GM12878 (cell line): ENCODE measurements at regions not wholly inside any gene's neighbourhood (a gene's known extent, or its start where the extent isn't known, plus 50 kb on each side); places are given as distances from the start of the nearest gene placed in this dataset.

ENCODE experiments used
- ATAC-seq: fragments of 200-7000 bp; cut with Tn5 transposase; 3 replicates; pipeline ENCODE4 v1.9.1; 2020; ENCODE audit warnings: mild to moderate bottlenecking, moderate library complexity
- BruUV-seq: library from RNA; stranded (reverse); fragments of 400-500 nt; replicated peaks from 2 replicates; lab custom pipeline; 2021; lab: Mats Ljungman, UMichigan
- CTCF ChIA-PET: fragments of 300-600 bp; sonication (Branson Sonifier 250); formaldehyde crosslinking; extraction: SDS; loops from one replicate; lab custom pipeline; 2021; ENCODE audit warnings: inconsistent platforms; lab: Yijun Ruan, JAX
- POLR2A ChIA-PET: fragments of 350-600 bp; formaldehyde crosslinking; extraction: SDS; loops from one replicate; lab custom pipeline; 2021; ENCODE audit warnings: inconsistent platforms; lab: Charles Lee
- RAD21 ChIA-PET: fragments of 300-600 bp; sonication (Branson Sonifier 250); formaldehyde crosslinking; loops from one replicate; lab custom pipeline; 2023; ENCODE audit warnings: antibody characterized with exemption; ENCODE audit not compliant: unreplicated experiment; lab: Charles Lee
- SMC1A ChIA-PET: fragments of 300-600 bp; sonication (Branson Sonifier 250); formaldehyde crosslinking; loops from one replicate; lab custom pipeline; 2023; ENCODE audit not compliant: unreplicated experiment, uncharacterized antibody; lab: Charles Lee
- DNase-seq: peaks from one replicate; pipeline ENCODE4 v3.0.0-alpha.2; 2011; ENCODE audit warnings: low read depth, low spot score
- FAIRE-seq: peaks from 3 replicates; lab custom pipeline; 2011; peaks lifted over from hg19 to GRCh38; lab: Jason Lieb, UNC
- H2AFZ ChIP-seq: 2 replicates; pipeline ENCODE4 v1.6.0; 2011; ENCODE audit warnings: low read depth, low read length, control low read depth; ENCODE audit not compliant: control insufficient read depth
- H3K27ac ChIP-seq: 2 replicates; pipeline ENCODE4 v1.5.1; 2011; ENCODE audit warnings: control low read depth; ENCODE audit not compliant: control insufficient read depth, insufficient read depth
- H3K27me3 ChIP-seq, 2 experiments: replicated peaks in 1 of 2; 2 replicates each; pipeline versions ENCODE4 v1.6.0 to v1.6.1; 2011; ENCODE audit warnings: low read length in 1 of 2; ENCODE audit not compliant: control insufficient read depth in 2 of 2, insufficient read depth in 2 of 2
- H3K36me3 ChIP-seq, 2 experiments: 2 replicates each; pipeline ENCODE4 v1.5.1; 2011; ENCODE audit warnings: low read length in 1 of 2; ENCODE audit not compliant: control insufficient read depth in 2 of 2, insufficient read depth in 2 of 2
- H3K4me1 ChIP-seq: 2 replicates; pipeline ENCODE4 v1.6.1; 2011; ENCODE audit warnings: mild to moderate bottlenecking, low read length, moderate library complexity, mixed read lengths; ENCODE audit not compliant: control insufficient read depth, insufficient read depth
- H3K4me2 ChIP-seq: 2 replicates; pipeline ENCODE4 v1.6.0; 2011; ENCODE audit warnings: control low read depth; ENCODE audit not compliant: control insufficient read depth, insufficient read depth
- H3K4me3 ChIP-seq: fragments of 200-600 bp; sonication (generic); 2 replicates; pipeline ENCODE4 v1.5.1; 2016
- H3K79me2 ChIP-seq: 2 replicates; pipeline ENCODE4 v1.6.0; 2011; ENCODE audit warnings: low read length; ENCODE audit not compliant: control insufficient read depth, insufficient read depth
- H3K9ac ChIP-seq: 2 replicates; pipeline ENCODE4 v1.8.0; 2011; ENCODE audit warnings: low read length, control low read depth, mixed read lengths; ENCODE audit not compliant: control insufficient read depth, insufficient read depth
- H3K9me3 ChIP-seq: replicated peaks from 3 replicates; pipeline ENCODE4 v1.5.1; 2011; ENCODE audit warnings: mild to moderate bottlenecking, low read length; ENCODE audit not compliant: control insufficient read depth, insufficient read depth
- H4K20me1 ChIP-seq: 2 replicates; pipeline ENCODE4 v1.6.0; 2011; ENCODE audit not compliant: control insufficient read depth, insufficient read depth
- BACH1 ChIP-seq: fragments of 450-650 bp; IDR thresholded peaks from 2 replicates; pipeline ENCODE4 v1.6.1; 2017; ENCODE audit warnings: mild to moderate bottlenecking, borderline replicate concordance
- BCL11A ChIP-seq: IDR thresholded peaks from 2 replicates; pipeline ENCODE4 v1.6.1; 2011; ENCODE audit warnings: low read depth, low read length
- HDGF ChIP-seq: fragments of 450-650 bp; IDR thresholded peaks from 2 replicates; pipeline ENCODE4 v1.6.1; 2016; ENCODE audit warnings: antibody characterized with exemption
- MYB ChIP-seq: fragments of 150-350 bp; IDR thresholded peaks from 2 replicates; pipeline ENCODE4 v1.6.1; 2014; ENCODE audit warnings: mild to moderate bottlenecking, low read depth, low read length, borderline replicate concordance
- SMAD5 ChIP-seq: IDR thresholded peaks from 2 replicates; pipeline ENCODE4 v1.6.1; 2016; ENCODE audit warnings: antibody characterized with exemption, low read depth
- SREBF1 ChIP-seq: IDR thresholded peaks from 2 replicates; pipeline ENCODE4 v1.6.1; 2012; ENCODE audit warnings: mild to moderate bottlenecking, low read length
- ZBED1 ChIP-seq: IDR thresholded peaks from 2 replicates; pipeline ENCODE4 v1.6.1; 2016; ENCODE audit warnings: borderline replicate concordance
- WGBS: methylation state at CpG from one replicate; pipeline ENCODE4 v1.1.6; 2016; ENCODE audit warnings: low lambda C conversion rate; ENCODE audit not compliant: insufficient replicate concordance, insufficient coverage; ENCODE audit errors: missing lambda C conversion rate; 5-methylcytosine and 5-hydroxymethylcytosine counted together
- in situ Hi-C: fragments of 300-500 bp; cut with MboI; formaldehyde crosslinking; loops from 9 replicates; pipeline ENCODE4 v1.14.3; 2018; ENCODE audit warnings: mixed read lengths
- intact Hi-C: fragments of 100-400 bp; cut with micrococcal nuclease; formaldehyde crosslinking; loops from one replicate; pipeline ENCODE4 v1.14.2; 2022; ENCODE audit not compliant: unreplicated experiment
- TF ChIP-seq, protein P1 (sequence below): fragments of 450-650 bp; formaldehyde crosslinking; IDR thresholded peaks from 2 replicates; pipeline ENCODE4 v1.4.0; 2020; ENCODE audit warnings: mild to moderate bottlenecking, moderate library complexity
- TF ChIP-seq, protein P2 (sequence below): fragments of 450-650 bp; formaldehyde crosslinking; IDR thresholded peaks from 2 replicates; pipeline ENCODE4 v1.4.0; 2022; ENCODE audit warnings: mild to moderate bottlenecking, moderate library complexity

DNA sequence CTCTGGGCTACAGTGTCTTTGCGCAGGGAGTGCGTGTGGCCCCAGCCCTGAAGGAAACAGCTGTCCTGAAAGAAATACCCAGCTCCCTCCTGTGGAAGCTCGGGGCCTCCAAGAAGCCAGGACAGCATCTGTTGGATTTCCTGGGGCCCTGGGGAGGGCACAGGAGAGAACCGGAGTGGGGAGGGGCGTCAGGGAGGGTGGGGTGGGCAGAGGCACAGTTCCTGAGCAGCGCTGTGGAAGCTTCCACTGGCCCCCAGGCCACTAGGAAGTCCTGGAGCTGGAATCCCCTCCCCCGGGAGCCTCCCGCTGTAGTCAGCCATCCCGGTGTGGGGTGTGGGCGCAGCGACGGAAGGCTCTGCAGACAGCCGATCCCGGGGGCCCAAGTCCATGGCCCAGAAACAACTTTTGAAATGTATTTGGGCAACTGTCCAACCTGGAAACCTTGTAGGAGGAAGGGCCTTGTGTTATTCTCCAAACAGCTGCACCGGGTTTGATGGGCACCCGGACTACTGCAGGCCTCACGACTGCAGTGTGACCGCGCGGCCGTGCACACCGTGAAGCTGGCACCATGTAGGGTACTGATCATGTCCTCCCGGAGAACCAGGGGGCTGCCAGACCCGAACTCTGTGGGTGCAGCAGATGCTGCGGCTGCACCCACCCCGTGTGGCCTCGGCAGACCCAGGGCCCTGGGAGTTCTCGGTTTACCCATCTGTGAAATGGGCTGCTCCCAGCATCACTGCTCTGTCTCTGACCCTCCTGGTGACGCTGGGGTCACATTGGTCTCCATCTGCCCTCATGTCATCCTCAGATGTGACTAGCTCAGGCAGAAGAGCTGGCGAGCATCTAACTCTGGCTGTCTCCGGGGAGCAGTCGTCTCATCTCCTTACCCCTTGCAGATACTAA lies 68.5 kb upstream of the HMX1 start:
- TF ChIP-seq MYB (no peak), BACH1 (no peak), BCL11A (no peak)
- TF ChIP-seq, all 136 proteins: peak for 0
- FAIRE-seq = no peak
- H3K9me3 ChIP-seq = no peaks in the 10 kb centered on the region
- no peak overlapping the region for H3K4me3 ChIP-seq
- ATAC-seq = no peak
- H2AFZ ChIP-seq = no peak overlapping the region
- DNase-seq = no peak
- no peaks in the 10 kb centered on the region for H3K27me3 ChIP-seq
- H3K36me3 ChIP-seq = no peaks in the 10 kb centered on the region
- ChIA-PET SMC1A (no interaction called here), POLR2A (no interaction called here), RAD21 (no interaction called here), CTCF (interaction anchor here (0.6 kb wide), 1 partner anchor 436 kb away, joined by 3 read pairs; no protein-coding TSS in a partner anchor)
- H3K27ac ChIP-seq = no peak overlapping the region
- WGBS = 45% methylated on average over 30 of the region's 32 CpGs
- in situ Hi-C loops (no loop called here), intact Hi-C loops (no loop called here)
- BruUV-seq = no TSS peak
- no peak overlapping the region for H3K9ac ChIP-seq
- H3K79me2 ChIP-seq = no peaks in the 10 kb centered on the region
- H3K4me2 ChIP-seq = no peak overlapping the region
- no peaks in the 10 kb centered on the region for H3K4me1 ChIP-seq
- no peaks in the 10 kb centered on the region for H4K20me1 ChIP-seq

DNA sequence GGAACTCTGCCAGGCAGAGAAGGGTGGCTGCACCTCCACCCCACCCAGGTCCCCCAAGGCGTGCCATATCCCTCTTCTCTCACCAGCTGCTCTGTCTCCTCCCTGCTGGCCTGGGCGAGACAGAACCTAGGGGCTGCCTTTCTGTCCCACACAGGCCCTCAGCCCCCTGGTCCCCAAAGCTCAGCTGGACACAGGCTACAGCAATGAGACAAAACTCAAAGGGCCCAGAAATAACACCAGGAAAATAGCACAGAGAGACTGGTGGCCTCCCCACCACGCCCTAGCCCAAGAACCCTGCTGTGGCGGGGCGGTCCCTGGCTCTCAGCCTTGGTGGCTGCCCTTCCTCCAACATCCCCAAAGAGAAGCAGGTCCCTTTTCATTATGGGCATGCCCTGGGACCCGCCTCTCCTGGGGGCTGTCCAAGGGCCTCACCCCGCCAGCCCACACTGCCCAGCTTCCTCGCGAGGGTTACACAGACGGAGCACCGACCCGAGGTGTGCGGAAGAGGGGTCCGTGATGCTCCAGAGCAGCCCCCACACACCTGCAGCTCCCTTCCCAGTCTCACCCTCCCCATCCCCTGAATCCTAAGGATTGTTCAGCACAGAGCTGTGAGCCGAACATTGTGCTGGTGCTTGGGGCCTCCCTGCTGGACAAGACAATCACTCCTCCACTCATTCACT lies 67.7 kb upstream of the HMX1 start:
- Histone ChIP-seq H3K4me3 (no peak overlapping the region), H2AFZ (no peak overlapping the region), H3K27ac (no peak overlapping the region), H3K9me3 (no peaks in the 10 kb centered on the region), H3K4me1 (no peaks in the 10 kb centered on the region), H3K9ac (no peak overlapping the region), H4K20me1 (no peaks in the 10 kb centered on the region), H3K79me2 (no peaks in the 10 kb centered on the region), H3K4me2 (no peak overlapping the region), H3K27me3 (no peaks in the 10 kb centered on the region), H3K36me3 (no peaks in the 10 kb centered on the region)
- no peak for ATAC-seq
- no peak for DNase-seq
- CTCF ChIA-PET = interaction anchor here (0.6 kb wide), 1 partner anchor 435 kb away, joined by 3 read pairs; no protein-coding TSS in a partner anchor
- intact Hi-C loops = no loop called here
- POLR2A ChIA-PET = no interaction called here
- RAD21 ChIA-PET = no interaction called here
- 56% methylated on average over 14 of the region's 15 CpGs for WGBS
- in situ Hi-C loops = no loop called here
- FAIRE-seq = no peak
- BruUV-seq = no TSS peak
- SMC1A ChIA-PET = no interaction called here
- TF ChIP-seq, protein P1, sequence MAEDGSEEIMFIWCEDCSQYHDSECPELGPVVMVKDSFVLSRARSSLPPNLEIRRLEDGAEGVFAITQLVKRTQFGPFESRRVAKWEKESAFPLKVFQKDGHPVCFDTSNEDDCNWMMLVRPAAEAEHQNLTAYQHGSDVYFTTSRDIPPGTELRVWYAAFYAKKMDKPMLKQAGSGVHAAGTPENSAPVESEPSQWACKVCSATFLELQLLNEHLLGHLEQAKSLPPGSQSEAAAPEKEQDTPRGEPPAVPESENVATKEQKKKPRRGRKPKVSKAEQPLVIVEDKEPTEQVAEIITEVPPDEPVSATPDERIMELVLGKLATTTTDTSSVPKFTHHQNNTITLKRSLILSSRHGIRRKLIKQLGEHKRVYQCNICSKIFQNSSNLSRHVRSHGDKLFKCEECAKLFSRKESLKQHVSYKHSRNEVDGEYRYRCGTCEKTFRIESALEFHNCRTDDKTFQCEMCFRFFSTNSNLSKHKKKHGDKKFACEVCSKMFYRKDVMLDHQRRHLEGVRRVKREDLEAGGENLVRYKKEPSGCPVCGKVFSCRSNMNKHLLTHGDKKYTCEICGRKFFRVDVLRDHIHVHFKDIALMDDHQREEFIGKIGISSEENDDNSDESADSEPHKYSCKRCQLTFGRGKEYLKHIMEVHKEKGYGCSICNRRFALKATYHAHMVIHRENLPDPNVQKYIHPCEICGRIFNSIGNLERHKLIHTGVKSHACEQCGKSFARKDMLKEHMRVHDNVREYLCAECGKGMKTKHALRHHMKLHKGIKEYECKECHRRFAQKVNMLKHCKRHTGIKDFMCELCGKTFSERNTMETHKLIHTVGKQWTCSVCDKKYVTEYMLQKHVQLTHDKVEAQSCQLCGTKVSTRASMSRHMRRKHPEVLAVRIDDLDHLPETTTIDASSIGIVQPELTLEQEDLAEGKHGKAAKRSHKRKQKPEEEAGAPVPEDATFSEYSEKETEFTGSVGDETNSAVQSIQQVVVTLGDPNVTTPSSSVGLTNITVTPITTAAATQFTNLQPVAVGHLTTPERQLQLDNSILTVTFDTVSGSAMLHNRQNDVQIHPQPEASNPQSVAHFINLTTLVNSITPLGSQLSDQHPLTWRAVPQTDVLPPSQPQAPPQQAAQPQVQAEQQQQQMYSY (CRISPR knock-in tag) = no peak
- TF ChIP-seq HDGF (no peak), SMAD5 (no peak), ZBED1 (no peak), SREBF1 (no peak)
- TF ChIP-seq, protein P2, sequence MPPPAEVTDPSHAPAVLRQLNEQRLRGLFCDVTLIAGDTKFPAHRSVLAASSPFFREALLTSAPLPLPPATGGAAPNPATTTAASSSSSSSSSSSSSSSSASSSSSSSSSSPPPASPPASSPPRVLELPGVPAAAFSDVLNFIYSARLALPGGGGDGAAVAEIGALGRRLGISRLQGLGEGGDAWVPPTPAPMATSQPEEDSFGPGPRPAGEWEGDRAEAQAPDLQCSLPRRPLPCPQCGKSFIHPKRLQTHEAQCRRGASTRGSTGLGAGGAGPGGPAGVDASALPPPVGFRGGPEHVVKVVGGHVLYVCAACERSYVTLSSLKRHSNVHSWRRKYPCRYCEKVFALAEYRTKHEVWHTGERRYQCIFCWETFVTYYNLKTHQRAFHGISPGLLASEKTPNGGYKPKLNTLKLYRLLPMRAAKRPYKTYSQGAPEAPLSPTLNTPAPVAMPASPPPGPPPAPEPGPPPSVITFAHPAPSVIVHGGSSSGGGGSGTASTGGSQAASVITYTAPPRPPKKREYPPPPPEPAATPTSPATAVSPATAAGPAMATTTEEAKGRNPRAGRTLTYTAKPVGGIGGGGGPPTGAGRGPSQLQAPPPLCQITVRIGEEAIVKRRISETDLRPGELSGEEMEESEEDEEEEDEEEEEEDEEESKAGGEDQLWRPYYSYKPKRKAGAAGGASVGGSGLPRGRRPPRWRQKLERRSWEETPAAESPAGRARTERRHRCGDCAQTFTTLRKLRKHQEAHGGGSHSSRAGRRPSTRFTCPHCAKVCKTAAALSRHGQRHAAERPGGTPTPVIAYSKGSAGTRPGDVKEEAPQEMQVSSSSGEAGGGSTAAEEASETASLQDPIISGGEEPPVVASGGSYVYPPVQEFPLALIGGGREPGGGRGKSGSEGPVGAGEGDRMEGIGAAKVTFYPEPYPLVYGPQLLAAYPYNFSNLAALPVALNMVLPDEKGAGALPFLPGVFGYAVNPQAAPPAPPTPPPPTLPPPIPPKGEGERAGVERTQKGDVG (CRISPR knock-in tag) = no peak
